Right cardiac atrium (tissue), 5 donors: ENCODE measurements at regions not wholly inside any gene's neighbourhood (a gene's known extent, or its start where the extent isn't known, plus 50 kb on each side); places are given as distances from the start of the nearest gene placed in this dataset.
A peak's percentile ranks its signal among the peaks of the same experiment; 100 is the strongest.
"Not testable (repeated sequence)": the region's sequence is repeated elsewhere in the genome, so short reads cannot be mapped to it uniquely, and the experiment has no call there.

ENCODE experiments used
- ATAC-seq, 2 donors: fragments of 200-7000 bp; cut with Tn5 transposase; one replicate each; pipeline versions ENCODE4 v1.8.0 to v1.9.1; 2020; ENCODE audit warnings: moderate library complexity in 2 of 2, mild to moderate bottlenecking in 1 of 2
- DNase-seq, 3 donors: peaks; one replicate each; pipeline ENCODE4 v3.0.0-alpha.2; 2020
- H3K27ac ChIP-seq: one replicate; pipeline ENCODE4 v1.5.1; 2013; ENCODE audit warnings: mild to moderate bottlenecking, low read length, control low read depth, moderate library complexity
- H3K27me3 ChIP-seq: one replicate; pipeline ENCODE4 v1.6.1; 2013; ENCODE audit not compliant: control insufficient read depth, insufficient read depth
- H3K4me1 ChIP-seq: one replicate; pipeline ENCODE4 v1.6.1; 2013; ENCODE audit warnings: low read length; ENCODE audit not compliant: control insufficient read depth, insufficient read depth
- H3K4me3 ChIP-seq: one replicate; pipeline ENCODE4 v1.5.1; 2013; ENCODE audit warnings: low read length, control low read depth
- H3K9me3 ChIP-seq: one replicate; pipeline ENCODE4 v1.6.1; 2013; ENCODE audit warnings: low read length; ENCODE audit not compliant: control insufficient read depth
- WGBS: extraction: QIAGEN DNeasy Blood & Tissue Kit; methylation state at CpG from one replicate; pipeline ENCODE4 v1.1.7; 2013; 5-methylcytosine and 5-hydroxymethylcytosine counted together
- intact Hi-C, 4 donors: fragments of 100-400 bp; cut with DNase I; formaldehyde crosslinking; loops; one replicate each; pipeline versions ENCODE4 v1.11.0 to v1.14.0; 2022 to 2023
- donor health status: healthy with polysubstance abuse.
- donor health status: DM: no; HTN: yes; CAD: no.
- donor health status: DM: no; HTN: no; CAD: no.
- donor health status: DM: no; HTN: yes; CAD: no; lungs with severe emphysema.
- donor health status: DM: yes; HTN: yes; CAD: no.

- peak in 1 of 3 donors; percentile 3 for DNase-seq
- H3K9me3 ChIP-seq, H3K4me1 ChIP-seq, H3K27ac ChIP-seq, H3K4me3 ChIP-seq, intact Hi-C loops, H3K27me3 ChIP-seq, ATAC-seq: not testable (repeated sequence)
- WGBS: 96% methylated on average over 20 of the region's 21 CpGs
Measured at GRCh38 chr4:45208476-45208875, 482.1 kb upstream of the GNPDA2 start.

- H3K9me3 ChIP-seq, ATAC-seq, H3K27ac ChIP-seq, H3K4me3 ChIP-seq, H3K27me3 ChIP-seq, intact Hi-C loops, H3K4me1 ChIP-seq: not testable (repeated sequence)
- 95% methylated on average over 27 of the region's 27 CpGs for WGBS
- DNase-seq: peak in 2 of 3 donors; percentile 13 to 52
Measured at GRCh38 chr4:45207864-45208331, 481.5 kb upstream of the GNPDA2 start.

GRCh38 chr4:45207241-45207863, 481.0 kb upstream of the GNPDA2 start:
- H3K27me3 ChIP-seq, H3K27ac ChIP-seq, H3K9me3 ChIP-seq, intact Hi-C loops, H3K4me1 ChIP-seq, H3K4me3 ChIP-seq, ATAC-seq: not testable (repeated sequence)
- peak in 1 of 3 donors; percentile 32 for DNase-seq
- WGBS: 93% methylated on average over 30 of the region's 30 CpGs

GRCh38 chr4:45199736-45200135, 473.4 kb upstream of the GNPDA2 start:
- Histone ChIP-seq H3K27me3 (no peaks in the 10 kb centered on the region), H3K4me1 (no peaks in the 10 kb centered on the region), H3K27ac (no peak overlapping the region), H3K9me3 (no peaks in the 10 kb centered on the region), H3K4me3 (no peak overlapping the region)
- ATAC-seq (no peak), DNase-seq (no peak)
- intact Hi-C loops: no loop called here
- 84% methylated on average over 1 of the region's 1 CpG for WGBS

- H3K27ac ChIP-seq: no peak overlapping the region
- DNase-seq (no peak), ATAC-seq (no peak)
- no peaks in the 10 kb centered on the region for H3K27me3 ChIP-seq
- no peak overlapping the region for H3K4me3 ChIP-seq
- no peaks in the 10 kb centered on the region for H3K9me3 ChIP-seq
- intact Hi-C loops: no loop called here
- 37% methylated on average over 2 of the region's 2 CpGs for WGBS
- no peaks in the 10 kb centered on the region for H3K4me1 ChIP-seq
Measured at GRCh38 chr4:45188501-45188900, 462.1 kb upstream of the GNPDA2 start.

- H3K4me3 ChIP-seq: no peak overlapping the region
- H3K4me1 ChIP-seq: no peaks in the 10 kb centered on the region
- ATAC-seq: no peak
- no peak for DNase-seq
- H3K27ac ChIP-seq: no peak overlapping the region
- 89% methylated on average over 4 of the region's 4 CpGs for WGBS
- intact Hi-C loops: no loop called here
- H3K9me3 ChIP-seq: no peaks in the 10 kb centered on the region
- H3K27me3 ChIP-seq: no peaks in the 10 kb centered on the region
Measured at GRCh38 chr4:45186249-45186648, 459.9 kb upstream of the GNPDA2 start.

- no peaks in the 10 kb centered on the region for H3K4me1 ChIP-seq
- no peak overlapping the region for H3K4me3 ChIP-seq
- ATAC-seq (no peak), DNase-seq (no peak)
- intact Hi-C loops: no loop called here
- H3K9me3 ChIP-seq: no peaks in the 10 kb centered on the region
- no peaks in the 10 kb centered on the region for H3K27me3 ChIP-seq
- 62% methylated on average over 2 of the region's 2 CpGs for WGBS
- H3K27ac ChIP-seq: no peak overlapping the region
Measured at GRCh38 chr4:45183905-45184304, 457.5 kb upstream of the GNPDA2 start.

- DNase-seq (peak in 1 of 3 donors; percentile 17), ATAC-seq (no peak)
- Histone ChIP-seq H3K27ac (no peak overlapping the region), H3K4me1 (no peaks in the 10 kb centered on the region), H3K9me3 (no peaks in the 10 kb centered on the region), H3K4me3 (no peak overlapping the region), H3K27me3 (no peaks in the 10 kb centered on the region)
- intact Hi-C loops: no loop called here
- 83% methylated on average over 6 of the region's 6 CpGs for WGBS
Measured at GRCh38 chr4:45172636-45173035, 446.3 kb upstream of the GNPDA2 start.

GRCh38 chr4:45160951-45161350, 434.6 kb upstream of the GNPDA2 start:
- ATAC-seq (no peak), DNase-seq (no peak)
- WGBS: 69% methylated on average over 3 of the region's 3 CpGs
- H3K4me1 ChIP-seq: no peaks in the 10 kb centered on the region
- H3K27ac ChIP-seq: no peak overlapping the region
- H3K4me3 ChIP-seq: no peak overlapping the region
- intact Hi-C loops: no loop called here
- no peaks in the 10 kb centered on the region for H3K9me3 ChIP-seq
- H3K27me3 ChIP-seq: no peaks in the 10 kb centered on the region

- Histone ChIP-seq H3K9me3 (no peaks in the 10 kb centered on the region), H3K4me1 (no peaks in the 10 kb centered on the region), H3K4me3 (no peak overlapping the region), H3K27ac (no peak overlapping the region), H3K27me3 (no peaks in the 10 kb centered on the region)
- no peak for ATAC-seq
- intact Hi-C loops: no loop called here
- no peak for DNase-seq
- WGBS: 74% methylated on average over 6 of the region's 6 CpGs
Measured at GRCh38 chr4:45155081-45155777, 428.9 kb upstream of the GNPDA2 start.

GRCh38 chr4:45147866-45148265, 421.5 kb upstream of the GNPDA2 start:
- Histone ChIP-seq H3K27me3 (no peaks in the 10 kb centered on the region), H3K4me3 (no peak overlapping the region), H3K9me3 (no peaks in the 10 kb centered on the region), H3K27ac (no peak overlapping the region), H3K4me1 (no peaks in the 10 kb centered on the region)
- no peak for ATAC-seq
- intact Hi-C loops: no loop called here
- no peak for DNase-seq
- WGBS: 42% methylated on average over 1 of the region's 1 CpG
